Heart left ventricle (tissue), 16 donors: ENCODE measurements at regions not wholly inside any gene's neighbourhood (a gene's known extent, or its start where the extent isn't known, plus 50 kb on each side); places are given as distances from the start of the nearest gene placed in this dataset.

Source experiments
- ATAC-seq, 4 donors: fragments of 200-7000 bp; cut with Tn5 transposase; one replicate each; pipeline ENCODE4 v1.9.1; 2020 to 2022; ENCODE audit warnings: moderate library complexity in 4 of 4, mild to moderate bottlenecking in 3 of 4, moderate number of reproducible peaks in 1 of 4
- DNase-seq, 5 donors: peaks; one replicate each; pipeline ENCODE4 v3.0.0-alpha.2; 2020
- H3K27ac ChIP-seq, 12 donors: fragments of 200-600 bp; sonication (generic) in 4 of 12; one replicate each; pipeline versions ENCODE4 v1.5.0 to v1.8.0; 2016 to 2022; ENCODE audit warnings: mild to moderate bottlenecking in 2 of 12
- H3K27me3 ChIP-seq, 9 donors: fragments of 200-600 bp; sonication (generic) in 2 of 9; one replicate each; pipeline versions ENCODE4 v1.5.1 to v1.8.0; 2016 to 2022; ENCODE audit warnings: mild to moderate bottlenecking in 3 of 9
- H3K36me3 ChIP-seq, 9 donors: fragments of 200-600 bp; sonication (generic) in 2 of 9; one replicate each; pipeline versions ENCODE4 v1.5.0 to v1.8.0; 2018 to 2022; ENCODE audit warnings: mild to moderate bottlenecking in 2 of 9
- H3K4me1 ChIP-seq, 12 donors: fragments of 200-600 bp; sonication (generic) in 4 of 12; one replicate each; pipeline versions ENCODE4 v1.5.0 to v1.8.0; 2016 to 2022; ENCODE audit warnings: mild to moderate bottlenecking in 3 of 12
- H3K4me3 ChIP-seq, 12 donors: fragments of 200-600 bp; sonication (generic) in 4 of 12; one replicate each; pipeline versions ENCODE4 v1.5.0 to v1.8.0; 2017 to 2022; ENCODE audit warnings: mild to moderate bottlenecking in 9 of 12, moderate library complexity in 4 of 12
- H3K9me3 ChIP-seq, 12 donors: fragments of 200-600 bp; sonication (generic) in 4 of 12; one replicate each; pipeline versions ENCODE4 v1.5.0 to v1.8.0; 2016 to 2022; ENCODE audit warnings: mild to moderate bottlenecking in 1 of 12
- CTCF ChIP-seq, 12 donors: fragments of 200-600 bp; sonication (generic) in 4 of 12; IDR thresholded peaks; one replicate each; pipeline versions ENCODE4 v1.5.0 to v1.8.0; 2018 to 2022; ENCODE audit warnings: antibody characterized with exemption in 12 of 12, mild to moderate bottlenecking in 5 of 12
- WGBS, 4 donors: extraction: QIAGEN DNeasy Blood & Tissue Kit in 2 of 4; methylation state at CpG; one replicate each; pipeline versions ENCODE4 v1.1.5 to v1.1.7; 2013 to 2018; 5-methylcytosine and 5-hydroxymethylcytosine counted together
- intact Hi-C, 10 donors: fragments of 100-400 bp; cut with DNase I; formaldehyde crosslinking; loops; one replicate each; pipeline versions ENCODE4 v1.11.1 to v1.14.2; 2022
- donor health status: ischemic (EF 13 %, LVEDD 7.1; RV severe dilation, severe dysfunction).
- donor health status: healthy with polysubstance abuse.
- donor health status: DM: no; HTN: yes; CAD: no.
- donor health status: DM: no; HTN: no; CAD: no.
- donor health status: ischemic (EF 25% LVEDD 6.9; RV normal size, moderate dysfunction).
- donor health status: ischemic (EF 25% LVEDD 5.7; RV mildly dilated, moderate dysfunction).
- donor health status: healthy.
- donor health status: DM: yes; HTN: yes; CAD: no.
- donor health status: ischemic (EF 35%, LVEDD 5.7; RV mildly dilated, moderate dysfunction).
- donor health status: nonischemic (EF 11% LVEDD 7.7; RV severe dilation, severe dysfunction).
- donor health status: DM: yes; HTN: yes; CAD: no.
- donor health status: PGD.
- donor health status: ischemic (EF 29% LVEDD 5.4; RV normal size, mild dysfunction).
- donor health status: nonischemic (EF 23%, LVEDD 6.1; RV moderate dilation, normal function).

- WGBS, 4 donors = 75 to 92% (median 90%) methylated on average over 10 of the region's 10 CpGs
Observed at GRCh38 chr6:12661432-12662089, 55.0 kb upstream of the PHACTR1 start.

More at GRCh38 chr6:12661432-12662089, 55.0 kb upstream of the PHACTR1 start:
- H3K4me1 ChIP-seq = no peaks in the 10 kb centered on the region
- DNase-seq (no peak), ATAC-seq (no peak)
- no peak for TF ChIP-seq CTCF (IDR thresholded peaks at IDR 0.05)
- no peaks in the 10 kb centered on the region for H3K9me3 ChIP-seq
- no peak overlapping the region for H3K4me3 ChIP-seq
- no peaks in the 10 kb centered on the region for H3K27me3 ChIP-seq
- no peaks in the 10 kb centered on the region for H3K36me3 ChIP-seq
- no peak overlapping the region for H3K27ac ChIP-seq
- intact Hi-C loops = no loop called here
